Colonic mucosa (tissue), 1 donor: ENCODE measurements at regions not wholly inside any gene's neighbourhood (a gene's known extent, or its start where the extent isn't known, plus 50 kb on each side); places are given as distances from the start of the nearest gene placed in this dataset. TPM values are rescaled to one million over a fixed set of nuclear protein-coding genes. Genes with fewer than 3 reads are reported as not detected.

Source experiments
- microRNA-seq: library from miRNA; unstranded; fragments of <30 nt; microRNA quantifications from one replicate; pipeline ENCODE4, GENCODE V29; 2019
- donor health status: DM: no; HTN: no; CAD: no.

Small RNA genes lying in the stretch of these regions (microRNA-seq; reads per million reads assigned to microRNA genes)
- gene MIR550A2 (not detected), gene MIR550B2 (not detected)
